ENCODE measurements at regions not wholly inside any gene's neighbourhood (a gene's known extent, or its start where the extent isn't known, plus 50 kb on each side); places are given as distances from the start of the nearest gene placed in this dataset.

GRCh38 chr12:22799503-22799902, 174.5 kb downstream of the ETNK1 start:
- TF ChIP-seq CTCF (IDR thresholded peaks at IDR 0.05): no peak
- no peak overlapping the region for H3K4me3 ChIP-seq
- H3K4me1 ChIP-seq: no peaks in the 10 kb centered on the region
- H3K36me3 ChIP-seq: no peaks in the 10 kb centered on the region
- DNase-seq (ENCODE audit: low spot score): no peak
- no peaks in the 10 kb centered on the region for H3K9me3 ChIP-seq
- H3K27me3 ChIP-seq: no peaks in the 10 kb centered on the region
- H3K27ac ChIP-seq: no peak overlapping the region

GRCh38 chr12:22800332-22800731, 175.4 kb downstream of the ETNK1 start:
- DNase-seq (ENCODE audit: low spot score): no peak
- no peaks in the 10 kb centered on the region for H3K9me3 ChIP-seq
- H3K27me3 ChIP-seq: no peaks in the 10 kb centered on the region
- no peaks in the 10 kb centered on the region for H3K36me3 ChIP-seq
- H3K4me1 ChIP-seq: no peaks in the 10 kb centered on the region
- no peak overlapping the region for H3K27ac ChIP-seq
- no peak overlapping the region for H3K4me3 ChIP-seq
- no peak for TF ChIP-seq CTCF (IDR thresholded peaks at IDR 0.05)

GRCh38 chr12:22802883-22803630, 178.1 kb downstream of the ETNK1 start:
- Histone ChIP-seq H3K27ac (no peak overlapping the region), H3K9me3 (no peaks in the 10 kb centered on the region), H3K36me3 (no peaks in the 10 kb centered on the region), H3K4me3 (no peak overlapping the region), H3K27me3 (no peaks in the 10 kb centered on the region), H3K4me1 (no peaks in the 10 kb centered on the region)
- no peak for DNase-seq (ENCODE audit: low spot score)
- TF ChIP-seq CTCF (IDR thresholded peaks at IDR 0.05): no peak

- no peaks in the 10 kb centered on the region for H3K36me3 ChIP-seq
- TF ChIP-seq CTCF (IDR thresholded peaks at IDR 0.05): no peak
- DNase-seq (ENCODE audit: low spot score): no peak
- no peak overlapping the region for H3K4me3 ChIP-seq
- H3K4me1 ChIP-seq: no peaks in the 10 kb centered on the region
- H3K9me3 ChIP-seq: no peaks in the 10 kb centered on the region
- H3K27me3 ChIP-seq: no peaks in the 10 kb centered on the region
- no peak overlapping the region for H3K27ac ChIP-seq
Observed at GRCh38 chr12:22803725-22804124, 178.8 kb downstream of the ETNK1 start.

- no peak for DNase-seq (ENCODE audit: low spot score)
- H3K27me3 ChIP-seq: no peaks in the 10 kb centered on the region
- no peaks in the 10 kb centered on the region for H3K36me3 ChIP-seq
- no peak overlapping the region for H3K27ac ChIP-seq
- H3K4me3 ChIP-seq: no peak overlapping the region
- no peak for TF ChIP-seq CTCF (IDR thresholded peaks at IDR 0.05)
- no peaks in the 10 kb centered on the region for H3K4me1 ChIP-seq
- no peaks in the 10 kb centered on the region for H3K9me3 ChIP-seq
Observed at GRCh38 chr12:22808860-22809259, 183.9 kb downstream of the ETNK1 start.

- H3K4me1 ChIP-seq: no peaks in the 10 kb centered on the region
- H3K27me3 ChIP-seq: no peaks in the 10 kb centered on the region
- no peak for DNase-seq (ENCODE audit: low spot score)
- no peaks in the 10 kb centered on the region for H3K9me3 ChIP-seq
- H3K36me3 ChIP-seq: no peaks in the 10 kb centered on the region
- H3K27ac ChIP-seq: no peak overlapping the region
- TF ChIP-seq CTCF (IDR thresholded peaks at IDR 0.05): no peak
- H3K4me3 ChIP-seq: no peak overlapping the region
Observed at GRCh38 chr12:22810036-22810435, 185.1 kb downstream of the ETNK1 start.

Measured in right atrium auricular region (tissue), 2 donors.